ENCODE measurements at regions not wholly inside any gene's neighbourhood (a gene's known extent, or its start where the extent isn't known, plus 50 kb on each side); places are given as distances from the start of the nearest gene placed in this dataset.

DNA sequence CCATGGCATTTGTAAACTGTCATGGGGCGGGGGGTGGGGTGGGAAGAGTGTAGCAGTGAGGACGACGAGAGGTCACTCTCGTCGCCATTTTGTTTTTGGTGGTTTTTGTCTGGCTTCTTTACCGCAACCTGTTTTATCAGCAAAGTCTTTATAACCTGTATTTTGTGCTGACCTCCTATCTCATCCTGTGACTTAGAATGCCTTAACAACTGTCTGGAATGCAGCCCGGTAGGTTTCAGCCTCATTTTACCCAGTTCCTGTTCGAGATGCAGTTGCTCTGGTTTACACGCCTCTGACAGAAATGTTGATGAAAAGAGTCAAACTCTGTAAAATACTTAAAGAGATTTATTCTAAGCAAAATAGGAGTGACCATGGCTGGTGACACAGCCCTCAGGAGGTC lies 852.0 kb downstream of the DACH1 start:
- H3K36me3 ChIP-seq (ENCODE audit: control insufficient read depth, insufficient read depth, low read length): no peaks in the 10 kb centered on the region
- TF ChIP-seq, protein P1, sequence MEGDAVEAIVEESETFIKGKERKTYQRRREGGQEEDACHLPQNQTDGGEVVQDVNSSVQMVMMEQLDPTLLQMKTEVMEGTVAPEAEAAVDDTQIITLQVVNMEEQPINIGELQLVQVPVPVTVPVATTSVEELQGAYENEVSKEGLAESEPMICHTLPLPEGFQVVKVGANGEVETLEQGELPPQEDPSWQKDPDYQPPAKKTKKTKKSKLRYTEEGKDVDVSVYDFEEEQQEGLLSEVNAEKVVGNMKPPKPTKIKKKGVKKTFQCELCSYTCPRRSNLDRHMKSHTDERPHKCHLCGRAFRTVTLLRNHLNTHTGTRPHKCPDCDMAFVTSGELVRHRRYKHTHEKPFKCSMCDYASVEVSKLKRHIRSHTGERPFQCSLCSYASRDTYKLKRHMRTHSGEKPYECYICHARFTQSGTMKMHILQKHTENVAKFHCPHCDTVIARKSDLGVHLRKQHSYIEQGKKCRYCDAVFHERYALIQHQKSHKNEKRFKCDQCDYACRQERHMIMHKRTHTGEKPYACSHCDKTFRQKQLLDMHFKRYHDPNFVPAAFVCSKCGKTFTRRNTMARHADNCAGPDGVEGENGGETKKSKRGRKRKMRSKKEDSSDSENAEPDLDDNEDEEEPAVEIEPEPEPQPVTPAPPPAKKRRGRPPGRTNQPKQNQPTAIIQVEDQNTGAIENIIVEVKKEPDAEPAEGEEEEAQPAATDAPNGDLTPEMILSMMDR (IDR thresholded peaks at IDR 0.05): no peak
- H3K9ac ChIP-seq: no peak overlapping the region
- no peaks in the 10 kb centered on the region for H3K9me3 ChIP-seq (ENCODE audit: control insufficient read depth, low read length)
- H2AFZ ChIP-seq: no peak overlapping the region
- no peaks in the 10 kb centered on the region for H3K27me3 ChIP-seq (ENCODE audit: control insufficient read depth, insufficient read depth, low read length)
- no peaks in the 10 kb centered on the region for H3K79me2 ChIP-seq
- no peaks in the 10 kb centered on the region for H3K4me1 ChIP-seq
- H3K4me2 ChIP-seq (ENCODE audit: low read length): no peak overlapping the region
- H3K27ac ChIP-seq: no peak overlapping the region
- H3K4me3 ChIP-seq (ENCODE audit: low read depth, low read length): no peak overlapping the region

DNA sequence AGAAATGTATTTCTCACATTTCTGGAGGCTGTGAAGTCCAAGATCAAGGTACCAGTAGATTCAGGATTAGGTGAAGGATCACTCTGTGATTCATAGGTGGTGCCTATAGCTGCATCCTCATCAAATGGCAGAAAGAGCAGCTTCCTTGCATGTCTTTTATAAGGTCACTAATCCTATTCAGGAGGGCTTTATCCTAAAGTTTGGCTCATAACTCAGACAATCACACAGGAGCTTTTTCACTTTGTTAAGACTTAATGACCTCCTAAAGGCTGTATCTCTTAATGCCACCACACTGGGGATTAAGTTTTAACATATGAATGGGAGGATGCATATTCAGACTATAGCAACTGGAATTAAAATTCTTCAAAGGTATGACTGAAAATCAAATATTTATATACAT lies 861.1 kb downstream of the DACH1 start:
- TF ChIP-seq, protein P1 (IDR thresholded peaks at IDR 0.05): no peak
- Histone ChIP-seq H3K9ac (no peak overlapping the region), H3K4me2 (ENCODE audit: low read length) (no peak overlapping the region)

DNA sequence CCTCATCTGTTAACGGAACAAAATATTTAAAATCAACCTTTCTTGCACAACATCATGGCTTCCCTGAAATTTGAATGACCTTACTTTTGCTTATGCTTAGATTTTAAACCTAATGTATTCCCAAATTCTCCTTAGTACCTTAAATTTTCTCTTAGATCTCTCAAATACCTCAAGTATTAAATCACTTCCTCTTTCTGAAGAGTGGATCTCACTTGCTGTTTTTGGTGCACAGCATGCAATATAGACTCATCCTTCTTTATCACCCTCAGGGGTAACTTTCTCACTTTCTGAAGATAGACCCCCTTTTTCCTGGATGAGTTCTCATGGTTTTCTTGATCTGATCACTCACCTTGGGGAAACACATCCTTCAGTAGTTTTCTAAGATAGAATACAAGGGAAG lies 871.7 kb downstream of the DACH1 start:
- H3K79me2 ChIP-seq: no peaks in the 10 kb centered on the region
- H3K27me3 ChIP-seq (ENCODE audit: control insufficient read depth, insufficient read depth, low read length): no peaks in the 10 kb centered on the region
- H2AFZ ChIP-seq: no peak overlapping the region
- TF ChIP-seq, protein P1 (IDR thresholded peaks at IDR 0.05): no peak
- no peaks in the 10 kb centered on the region for H3K9me3 ChIP-seq (ENCODE audit: control insufficient read depth, low read length)
- H3K4me2 ChIP-seq (ENCODE audit: low read length): no peak overlapping the region
- H3K36me3 ChIP-seq (ENCODE audit: control insufficient read depth, insufficient read depth, low read length): no peaks in the 10 kb centered on the region
- no peak overlapping the region for H3K27ac ChIP-seq
- no peak overlapping the region for H3K9ac ChIP-seq
- no peaks in the 10 kb centered on the region for H3K4me1 ChIP-seq
- no peak overlapping the region for H3K4me3 ChIP-seq (ENCODE audit: low read depth, low read length)

More for the DNA sequence above, 861.1 kb downstream of the DACH1 start:
- H3K27ac ChIP-seq: no peak overlapping the region
- H3K79me2 ChIP-seq: no peaks in the 10 kb centered on the region
- H3K4me3 ChIP-seq (ENCODE audit: low read depth, low read length): no peak overlapping the region
- no peaks in the 10 kb centered on the region for H3K4me1 ChIP-seq
- H3K27me3 ChIP-seq (ENCODE audit: control insufficient read depth, insufficient read depth, low read length): no peaks in the 10 kb centered on the region
- H2AFZ ChIP-seq: no peak overlapping the region
- no peaks in the 10 kb centered on the region for H3K9me3 ChIP-seq (ENCODE audit: control insufficient read depth, low read length)
- H3K36me3 ChIP-seq (ENCODE audit: control insufficient read depth, insufficient read depth, low read length): no peaks in the 10 kb centered on the region

DNA sequence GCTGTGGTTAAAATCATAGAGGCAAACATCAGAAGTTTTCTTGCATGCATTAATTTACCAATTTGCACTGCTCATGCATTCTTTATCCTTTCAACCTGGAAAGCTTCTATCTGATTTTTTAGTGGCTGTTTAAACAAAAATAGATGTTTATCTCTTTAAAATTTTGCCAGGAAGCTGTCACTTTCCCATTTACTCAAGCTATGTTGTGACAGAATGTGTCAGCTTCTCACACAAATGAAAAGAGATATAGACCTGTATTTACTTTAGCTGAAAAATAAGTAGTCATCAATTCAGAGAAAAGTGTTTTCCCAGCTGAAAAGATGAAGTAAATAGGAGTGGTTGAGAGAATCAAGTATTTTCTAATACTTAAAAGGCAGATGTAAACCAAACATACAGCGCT lies 872.8 kb downstream of the DACH1 start:
- H3K36me3 ChIP-seq (ENCODE audit: control insufficient read depth, insufficient read depth, low read length): no peaks in the 10 kb centered on the region
- no peak overlapping the region for H2AFZ ChIP-seq
- H3K27ac ChIP-seq: no peak overlapping the region
- no peaks in the 10 kb centered on the region for H3K79me2 ChIP-seq
- H3K27me3 ChIP-seq (ENCODE audit: control insufficient read depth, insufficient read depth, low read length): no peaks in the 10 kb centered on the region
- no peak overlapping the region for H3K9ac ChIP-seq
- no peaks in the 10 kb centered on the region for H3K4me1 ChIP-seq
- peak overlapping the region; percentile 48 for H3K4me2 ChIP-seq (ENCODE audit: low read length)
- H3K9me3 ChIP-seq (ENCODE audit: control insufficient read depth, low read length): no peaks in the 10 kb centered on the region
- TF ChIP-seq, protein P1 (IDR thresholded peaks at IDR 0.05): no peak
- no peak overlapping the region for H3K4me3 ChIP-seq (ENCODE audit: low read depth, low read length)

DNA sequence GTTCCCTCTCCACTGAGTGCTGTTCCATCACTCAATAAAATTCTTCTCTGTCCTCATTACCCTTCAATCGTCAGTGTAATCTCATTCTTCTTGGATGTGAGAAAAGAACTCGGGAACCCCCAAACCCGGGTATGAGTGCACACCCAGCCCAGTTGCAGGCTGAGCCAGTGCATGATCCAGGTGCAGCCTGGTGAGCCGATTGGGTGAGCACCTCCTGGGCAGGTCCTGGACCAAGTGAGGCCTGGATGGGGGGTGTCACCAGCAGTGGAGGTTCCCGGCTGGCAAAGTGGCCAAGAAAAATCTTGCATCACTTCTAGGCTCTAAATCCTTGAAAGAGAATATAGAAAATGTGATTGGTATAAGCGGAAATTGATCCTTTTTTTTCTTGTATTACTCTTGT lies 878.8 kb upstream of the KLHL1 start:
- Histone ChIP-seq H2AFZ (no peak overlapping the region), H3K4me2 (ENCODE audit: low read length) (no peak overlapping the region), H3K27me3 (ENCODE audit: control insufficient read depth, insufficient read depth, low read length) (no peaks in the 10 kb centered on the region)

More for the DNA sequence above, 878.8 kb upstream of the KLHL1 start:
- Histone ChIP-seq H3K36me3 (ENCODE audit: control insufficient read depth, insufficient read depth, low read length) (no peaks in the 10 kb centered on the region), H3K9me3 (ENCODE audit: control insufficient read depth, low read length) (no peaks in the 10 kb centered on the region), H3K9ac (no peak overlapping the region), H3K4me3 (ENCODE audit: low read depth, low read length) (no peak overlapping the region), H3K4me1 (no peaks in the 10 kb centered on the region), H3K79me2 (no peaks in the 10 kb centered on the region), H3K27ac (no peak overlapping the region)
- TF ChIP-seq, protein P1 (IDR thresholded peaks at IDR 0.05): no peak

Data from parathyroid adenoma (tissue), 2 donors.